CD4-positive, alpha-beta T cell treated with Interleukin-21 for 1 hour (primary cell): ENCODE measurements at regions not wholly inside any gene's neighbourhood (a gene's known extent, or its start where the extent isn't known, plus 50 kb on each side); places are given as distances from the start of the nearest gene placed in this dataset.
"Not testable (repeated sequence)": the region's sequence is repeated elsewhere in the genome, so short reads cannot be mapped to it uniquely, and the experiment has no call there.

Experiments
- DNase-seq: peaks from one replicate; pipeline ENCODE4 v3.0.0-alpha.2; 2020

- DNase-seq, result no peak
Measured at GRCh38 chr3:28042095-28042635, 199.3 kb upstream of the CMC1 start.

GRCh38 chr3:28042707-28043106 lies 198.7 kb upstream of the CMC1 start:
- DNase-seq, result no peak

- DNase-seq, result no peak
Measured at GRCh38 chr3:28050120-28050519, 191.3 kb upstream of the CMC1 start.

- peak; percentile 19 for DNase-seq
Measured at GRCh38 chr3:28050885-28051284, 190.5 kb upstream of the CMC1 start.

GRCh38 chr3:28053759-28054158 lies 187.7 kb upstream of the CMC1 start:
- no peak for DNase-seq

GRCh38 chr3:28056806-28057205 lies 184.6 kb upstream of the CMC1 start:
- no peak for DNase-seq

- no peak for DNase-seq
Measured at GRCh38 chr3:28057539-28057938, 183.9 kb upstream of the CMC1 start.

GRCh38 chr3:28059199-28059598 lies 182.2 kb upstream of the CMC1 start:
- not testable (repeated sequence) for DNase-seq

GRCh38 chr3:28066020-28066419 lies 175.4 kb upstream of the CMC1 start:
- DNase-seq, result no peak

GRCh38 chr3:28067014-28067413 lies 174.4 kb upstream of the CMC1 start:
- no peak for DNase-seq

GRCh38 chr3:28068342-28068741 lies 173.1 kb upstream of the CMC1 start:
- no peak for DNase-seq

GRCh38 chr3:28069438-28069837 lies 172.0 kb upstream of the CMC1 start:
- no peak for DNase-seq

GRCh38 chr3:28076246-28076645 lies 165.2 kb upstream of the CMC1 start:
- no peak for DNase-seq

- DNase-seq, result no peak
Measured at GRCh38 chr3:28077572-28077971, 163.8 kb upstream of the CMC1 start.

GRCh38 chr3:28078536-28078935 lies 162.9 kb upstream of the CMC1 start:
- no peak for DNase-seq

GRCh38 chr3:28080716-28081115 lies 160.7 kb upstream of the CMC1 start:
- DNase-seq, result no peak

- no peak for DNase-seq
Measured at GRCh38 chr3:28081533-28081947, 159.9 kb upstream of the CMC1 start.

GRCh38 chr3:28087591-28087990 lies 153.8 kb upstream of the CMC1 start:
- no peak for DNase-seq

- DNase-seq, result no peak
Measured at GRCh38 chr3:28088811-28089526, 152.4 kb upstream of the CMC1 start.

GRCh38 chr3:28089527-28089897 lies 151.9 kb upstream of the CMC1 start:
- peak; percentile 21 for DNase-seq

GRCh38 chr3:28099296-28099695 lies 142.1 kb upstream of the CMC1 start:
- no peak for DNase-seq

GRCh38 chr3:28101705-28102104 lies 139.7 kb upstream of the CMC1 start:
- DNase-seq, result no peak

- no peak for DNase-seq
Measured at GRCh38 chr3:28103861-28104260, 137.6 kb upstream of the CMC1 start.

GRCh38 chr3:28104896-28105534 lies 136.4 kb upstream of the CMC1 start:
- DNase-seq, result no peak

- DNase-seq, result no peak
Measured at GRCh38 chr3:28109829-28110228, 131.6 kb upstream of the CMC1 start.
